ENCODE measurements at regions not wholly inside any gene's neighbourhood (a gene's known extent, or its start where the extent isn't known, plus 50 kb on each side); places are given as distances from the start of the nearest gene placed in this dataset.

DNA sequence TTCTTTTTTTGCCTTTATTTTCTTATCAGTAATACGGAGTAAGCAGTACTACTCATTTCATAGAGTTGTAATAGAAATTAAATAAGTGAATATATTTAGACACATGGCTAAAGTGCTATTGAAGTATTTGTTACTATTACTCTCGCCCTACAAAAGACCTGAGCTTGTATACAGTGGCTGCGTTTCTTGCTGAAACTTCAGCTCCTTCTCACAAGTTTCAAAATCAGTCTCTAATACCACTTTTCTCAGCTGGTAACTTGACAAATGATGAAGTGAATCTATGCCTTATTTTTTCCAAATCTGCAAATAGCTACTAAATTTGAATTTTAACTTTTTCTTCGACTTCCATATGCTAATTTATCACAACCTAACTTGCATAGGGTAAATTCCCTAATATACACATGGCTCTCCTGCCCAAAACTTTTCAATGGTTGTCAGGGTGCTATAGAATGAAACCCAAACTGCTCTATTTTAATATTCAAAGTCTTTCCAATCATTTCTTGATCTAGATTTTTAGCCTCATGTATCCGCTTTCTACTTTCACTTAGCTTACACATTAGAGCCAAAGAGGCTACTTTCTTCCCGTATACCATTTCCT lies 347.8 kb upstream of the GULP1 start:
- 89 to 96% (median 91%) methylated on average over 6 of the region's 6 CpGs for WGBS, 4 donors
- Histone ChIP-seq H3K9me3 (replicated peaks in 1 of 3) (no peaks in the 10 kb centered on the region), H3K27me3 (no peaks in the 10 kb centered on the region), H3K4me3 (no peak overlapping the region), H3K27ac (no peak overlapping the region), H3K4me1 (replicated peaks in 1 of 2) (no peaks in the 10 kb centered on the region), H3K36me3 (replicated peaks in 1 of 2) (no peaks in the 10 kb centered on the region)
- TF ChIP-seq, protein P1, sequence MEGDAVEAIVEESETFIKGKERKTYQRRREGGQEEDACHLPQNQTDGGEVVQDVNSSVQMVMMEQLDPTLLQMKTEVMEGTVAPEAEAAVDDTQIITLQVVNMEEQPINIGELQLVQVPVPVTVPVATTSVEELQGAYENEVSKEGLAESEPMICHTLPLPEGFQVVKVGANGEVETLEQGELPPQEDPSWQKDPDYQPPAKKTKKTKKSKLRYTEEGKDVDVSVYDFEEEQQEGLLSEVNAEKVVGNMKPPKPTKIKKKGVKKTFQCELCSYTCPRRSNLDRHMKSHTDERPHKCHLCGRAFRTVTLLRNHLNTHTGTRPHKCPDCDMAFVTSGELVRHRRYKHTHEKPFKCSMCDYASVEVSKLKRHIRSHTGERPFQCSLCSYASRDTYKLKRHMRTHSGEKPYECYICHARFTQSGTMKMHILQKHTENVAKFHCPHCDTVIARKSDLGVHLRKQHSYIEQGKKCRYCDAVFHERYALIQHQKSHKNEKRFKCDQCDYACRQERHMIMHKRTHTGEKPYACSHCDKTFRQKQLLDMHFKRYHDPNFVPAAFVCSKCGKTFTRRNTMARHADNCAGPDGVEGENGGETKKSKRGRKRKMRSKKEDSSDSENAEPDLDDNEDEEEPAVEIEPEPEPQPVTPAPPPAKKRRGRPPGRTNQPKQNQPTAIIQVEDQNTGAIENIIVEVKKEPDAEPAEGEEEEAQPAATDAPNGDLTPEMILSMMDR (IDR thresholded peaks at IDR 0.05), result no peak
- no peak for TF ChIP-seq POLR2A (IDR thresholded peaks at IDR 0.05)
- intact Hi-C loops (cut with DNase I), result no loop called here
- no peak for DNase-seq

DNA sequence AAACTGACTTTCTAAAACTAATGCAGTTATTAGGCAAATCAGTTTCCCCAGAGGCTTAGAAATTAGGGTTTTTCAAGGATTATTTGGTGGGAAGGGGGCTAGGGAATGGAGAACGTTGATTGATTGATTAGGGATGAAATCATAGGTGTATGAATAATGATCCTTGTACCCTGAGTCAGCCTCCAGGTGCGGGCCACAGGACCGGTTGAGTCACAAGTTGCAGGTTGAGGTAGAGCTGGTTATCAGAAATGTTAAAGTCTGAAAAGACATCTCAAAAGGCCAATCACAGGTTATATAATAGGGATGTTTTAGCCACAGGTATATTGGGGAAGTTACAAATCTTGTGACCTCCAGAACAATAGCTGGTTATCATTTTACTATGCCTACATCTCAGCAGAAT lies 341.8 kb upstream of the GULP1 start:
- WGBS, 4 donors, result 78 to 93% (median 87%) methylated on average over 3 of the region's 3 CpGs

DNA sequence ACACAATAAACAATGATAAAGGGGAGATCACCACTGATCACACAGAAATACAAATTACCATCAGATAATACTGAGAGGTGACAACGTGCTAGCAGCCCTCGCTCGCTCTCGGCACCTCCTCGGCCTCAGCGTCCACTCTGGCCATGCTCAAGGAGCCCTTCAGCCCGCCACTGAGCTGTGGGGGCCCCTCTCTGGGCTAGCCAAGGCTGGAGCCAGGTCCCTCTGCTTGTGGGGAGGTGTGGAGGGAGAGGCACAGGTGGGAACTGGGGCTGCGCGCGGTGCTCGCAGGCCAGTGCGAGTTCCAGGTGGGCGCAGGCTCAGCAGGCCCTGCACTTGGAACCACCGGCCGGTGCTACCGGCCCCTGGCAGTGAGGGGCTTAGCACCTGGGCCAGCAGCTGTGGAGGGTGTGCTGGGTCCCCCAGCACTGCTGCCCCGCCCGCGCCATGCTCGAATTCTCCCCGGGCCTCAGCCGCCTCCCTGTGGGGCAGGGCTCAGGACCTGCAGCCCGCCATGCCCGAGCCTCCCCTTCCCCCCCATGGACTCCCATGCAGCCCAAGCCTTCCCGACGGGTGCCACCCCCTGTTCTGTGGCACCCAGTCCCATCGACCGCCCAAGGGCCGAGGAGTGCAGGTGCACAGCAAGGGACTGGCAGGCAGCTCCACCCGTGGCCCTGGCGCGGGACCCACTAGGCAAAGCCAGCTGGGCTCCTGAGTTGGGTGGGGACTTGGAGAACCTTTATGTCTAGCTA lies 340.0 kb upstream of the GULP1 start:
- H3K36me3 ChIP-seq (replicated peaks in 1 of 2), result no peaks in the 10 kb centered on the region
- H3K27me3 ChIP-seq, result no peaks in the 10 kb centered on the region
- H3K4me3 ChIP-seq, result no peak overlapping the region
- H3K9me3 ChIP-seq (replicated peaks in 1 of 3), result no peaks in the 10 kb centered on the region
- TF ChIP-seq, protein P1 (IDR thresholded peaks at IDR 0.05), result no peak
- TF ChIP-seq POLR2A (IDR thresholded peaks at IDR 0.05), result no peak
- no peak for DNase-seq
- WGBS, 4 donors, result 91 to 96% (median 94%) methylated on average over 12 to 32 of the region's 32 CpGs
- H3K4me1 ChIP-seq (replicated peaks in 1 of 2), result no peaks in the 10 kb centered on the region
- no peak overlapping the region for H3K27ac ChIP-seq
- intact Hi-C loops (cut with DNase I), result no loop called here

More for the DNA sequence above, 341.8 kb upstream of the GULP1 start:
- no peak for DNase-seq
- Histone ChIP-seq H3K36me3 (replicated peaks in 1 of 2) (no peaks in the 10 kb centered on the region), H3K4me3 (no peak overlapping the region), H3K27ac (no peak overlapping the region), H3K27me3 (no peaks in the 10 kb centered on the region), H3K4me1 (replicated peaks in 1 of 2) (no peaks in the 10 kb centered on the region), H3K9me3 (replicated peaks in 1 of 3) (no peaks in the 10 kb centered on the region)
- intact Hi-C loops (cut with DNase I), result no loop called here
- no peak for TF ChIP-seq POLR2A (IDR thresholded peaks at IDR 0.05)
- TF ChIP-seq, protein P1 (IDR thresholded peaks at IDR 0.05), result no peak

DNA sequence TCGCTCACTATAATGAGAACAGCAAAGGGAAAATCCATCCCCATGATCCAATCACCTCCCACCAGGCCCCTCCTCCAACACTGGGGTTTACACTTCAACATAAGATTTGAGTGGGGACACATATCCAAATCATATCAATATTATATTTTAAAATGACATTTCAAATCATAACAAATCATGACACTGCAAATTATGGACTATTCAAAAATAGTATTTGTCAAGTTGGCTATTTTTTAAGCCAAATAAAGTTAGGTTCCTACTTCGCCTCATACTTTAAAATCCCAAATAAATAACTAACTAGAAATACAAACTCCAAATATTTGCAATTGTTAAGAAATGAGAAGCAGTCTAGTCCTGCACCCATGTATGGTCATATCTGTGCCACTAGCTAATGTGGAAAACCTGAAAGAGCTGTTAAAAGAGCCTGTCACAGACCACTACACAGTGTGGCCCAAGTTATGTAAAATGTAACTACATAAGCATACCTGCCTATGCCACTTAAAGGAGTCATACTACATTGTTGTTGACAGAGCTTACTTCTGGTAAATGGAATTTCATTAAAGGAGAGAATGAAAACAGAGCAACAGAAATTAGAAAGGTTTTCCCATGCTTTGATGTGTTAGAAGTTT lies 334.7 kb upstream of the GULP1 start:
- Histone ChIP-seq H3K4me3 (no peak overlapping the region), H3K9me3 (replicated peaks in 1 of 3) (no peaks in the 10 kb centered on the region), H3K27me3 (no peaks in the 10 kb centered on the region), H3K36me3 (replicated peaks in 1 of 2) (no peaks in the 10 kb centered on the region), H3K4me1 (replicated peaks in 1 of 2) (no peaks in the 10 kb centered on the region), H3K27ac (no peak overlapping the region)
- intact Hi-C loops (cut with DNase I), result no loop called here
- DNase-seq, result no peak
- TF ChIP-seq POLR2A (IDR thresholded peaks at IDR 0.05), result no peak
- TF ChIP-seq, protein P1 (IDR thresholded peaks at IDR 0.05), result no peak
- WGBS, 4 donors, result 91 to 95% (median 93%) methylated on average over 2 of the region's 2 CpGs

Measured in adrenal gland (tissue), 9 donors.